ENCODE measurements at regions not wholly inside any gene's neighbourhood (a gene's known extent, or its start where the extent isn't known, plus 50 kb on each side); places are given as distances from the start of the nearest gene placed in this dataset.
A peak's percentile ranks its signal among the peaks of the same experiment; 100 is the strongest.

GRCh38 chr6:20317430-20317829, 84.2 kb upstream of the E2F3 start:
- Mint-ChIP-seq H3K36me3 (ENCODE audit: low read depth) (peaks cover 28% of the 10 kb centered on the region), H3K27me3 (no peaks in the 10 kb centered on the region), H3K4me3 (no peak overlapping the region), H3K4me1 (peaks cover 37% of the 10 kb centered on the region), H3K27ac (no peak overlapping the region), H3K9me3 (peaks cover 23% of the 10 kb centered on the region)
- POLR2A ChIA-PET, result no interaction called here
- DNase-seq, result no peak
- CTCF ChIA-PET, result no interaction called here

- H3K27me3 Mint-ChIP-seq, result no peaks in the 10 kb centered on the region
- peak overlapping the region; percentile 79 for H3K4me3 Mint-ChIP-seq
- peaks cover 30% of the 10 kb centered on the region for H3K4me1 Mint-ChIP-seq
Measured at GRCh38 chr6:20318851-20319387, 82.8 kb upstream of the E2F3 start.

GRCh38 chr6:20319520-20320357, 81.9 kb upstream of the E2F3 start:
- Mint-ChIP-seq H3K27ac (peak overlapping the region; percentile 98), H3K9me3 (peaks cover 23% of the 10 kb centered on the region), H3K4me1 (peaks cover 30% of the 10 kb centered on the region), H3K27me3 (no peaks in the 10 kb centered on the region), H3K4me3 (peak overlapping the region; percentile 79), H3K36me3 (ENCODE audit: low read depth) (peaks cover 28% of the 10 kb centered on the region)
- DNase-seq, result peak; percentile 88
- ChIA-PET CTCF (interaction anchor here (1.0 to 3.7 kb wide), 10 partner anchors 13 to 87 kb away, joined by 3 to 21 read pairs (median 5); no protein-coding TSS in a partner anchor), POLR2A (interaction anchor here (0.7 to 1.9 kb wide), 17 partner anchors 12 to 863 kb away, joined by 3 to 30 read pairs (median 4); partner anchors contain the start of genes CDKAL1 and E2F3)

More at GRCh38 chr6:20318851-20319387, 82.8 kb upstream of the E2F3 start:
- CTCF ChIA-PET, result interaction anchor here (1.1 to 3.7 kb wide), 8 partner anchors 13 to 88 kb away, joined by 3 to 21 read pairs (median 6); no protein-coding TSS in a partner anchor
- Mint-ChIP-seq H3K27ac (peak overlapping the region; percentile 98), H3K36me3 (ENCODE audit: low read depth) (peaks cover 28% of the 10 kb centered on the region), H3K9me3 (peaks cover 23% of the 10 kb centered on the region)
- DNase-seq, result no peak
- POLR2A ChIA-PET, result interaction anchor here (0.7 to 1.9 kb wide), 14 partner anchors 13 to 864 kb away, joined by 3 to 30 read pairs (median 4); partner anchors contain the start of genes CDKAL1 and E2F3

- ChIA-PET POLR2A (interaction anchor here (0.7 to 1.1 kb wide), 2 partner anchors 17 to 79 kb away, joined by 3 read pairs; no protein-coding TSS in a partner anchor), CTCF (interaction anchor here (1.0 to 1.8 kb wide), 3 partner anchors 9 to 88 kb away, joined by 3 to 6 read pairs (median 3); no protein-coding TSS in a partner anchor)
- peaks cover 6% of the 10 kb centered on the region for H3K27me3 Mint-ChIP-seq
- H3K36me3 Mint-ChIP-seq (ENCODE audit: low read depth), result peaks cover 10% of the 10 kb centered on the region
- no peak overlapping the region for H3K4me3 Mint-ChIP-seq
- peaks cover 4% of the 10 kb centered on the region for H3K9me3 Mint-ChIP-seq
- H3K4me1 Mint-ChIP-seq, result peaks cover 9% of the 10 kb centered on the region
- no peak overlapping the region for H3K27ac Mint-ChIP-seq
- no peak for DNase-seq
Measured at GRCh38 chr6:20325641-20326421, 75.8 kb upstream of the E2F3 start.

- peaks cover 5% of the 10 kb centered on the region for H3K36me3 Mint-ChIP-seq (ENCODE audit: low read depth)
- CTCF ChIA-PET, result interaction anchor here (1.0 to 1.8 kb wide), 3 partner anchors 8 to 88 kb away, joined by 3 to 6 read pairs (median 3); no protein-coding TSS in a partner anchor
- POLR2A ChIA-PET, result interaction anchor here (0.7 to 1.1 kb wide), 2 partner anchors 16 to 78 kb away, joined by 3 read pairs; no protein-coding TSS in a partner anchor
- H3K4me1 Mint-ChIP-seq, result peaks cover 8% of the 10 kb centered on the region
- no peak for DNase-seq
- H3K27me3 Mint-ChIP-seq, result peaks cover 6% of the 10 kb centered on the region
- no peak overlapping the region for H3K4me3 Mint-ChIP-seq
- H3K27ac Mint-ChIP-seq, result no peak overlapping the region
- no peaks in the 10 kb centered on the region for H3K9me3 Mint-ChIP-seq
Measured at GRCh38 chr6:20326422-20326728, 75.3 kb upstream of the E2F3 start.

GRCh38 chr6:20327141-20327540, 74.5 kb upstream of the E2F3 start:
- no peak for DNase-seq
- POLR2A ChIA-PET, result no interaction called here
- CTCF ChIA-PET, result interaction anchor here (0.6 to 1.8 kb wide), 4 partner anchors 7 to 38 kb away, joined by 3 to 7 read pairs (median 5); no protein-coding TSS in a partner anchor
- H3K36me3 Mint-ChIP-seq (ENCODE audit: low read depth), result peaks cover 2% of the 10 kb centered on the region
- no peak overlapping the region for H3K27ac Mint-ChIP-seq
- H3K9me3 Mint-ChIP-seq, result no peaks in the 10 kb centered on the region
- H3K27me3 Mint-ChIP-seq, result peaks cover 6% of the 10 kb centered on the region
- no peak overlapping the region for H3K4me3 Mint-ChIP-seq
- H3K4me1 Mint-ChIP-seq, result peaks cover 9% of the 10 kb centered on the region

GRCh38 chr6:20328266-20328923, 73.3 kb upstream of the E2F3 start:
- Mint-ChIP-seq H3K4me1 (peaks cover 9% of the 10 kb centered on the region), H3K27me3 (peaks cover 6% of the 10 kb centered on the region), H3K27ac (no peak overlapping the region), H3K9me3 (no peaks in the 10 kb centered on the region), H3K4me3 (no peak overlapping the region), H3K36me3 (ENCODE audit: low read depth) (peaks cover 5% of the 10 kb centered on the region)
- ChIA-PET POLR2A (interaction anchor here (0.5 kb wide), 1 partner anchor 9 kb away, joined by 3 read pairs; no protein-coding TSS in a partner anchor), CTCF (interaction anchor here (1.3 kb wide), 1 partner anchor 37 kb away, joined by 7 read pairs; no protein-coding TSS in a partner anchor)
- DNase-seq, result no peak

GRCh38 chr6:20328924-20329300, 72.8 kb upstream of the E2F3 start:
- POLR2A ChIA-PET, result no interaction called here
- no peak overlapping the region for H3K27ac Mint-ChIP-seq
- DNase-seq, result no peak
- H3K4me3 Mint-ChIP-seq, result no peak overlapping the region
- peaks cover 4% of the 10 kb centered on the region for H3K9me3 Mint-ChIP-seq
- H3K4me1 Mint-ChIP-seq, result peaks cover 9% of the 10 kb centered on the region
- H3K36me3 Mint-ChIP-seq (ENCODE audit: low read depth), result peaks cover 9% of the 10 kb centered on the region
- CTCF ChIA-PET, result no interaction called here
- peaks cover 6% of the 10 kb centered on the region for H3K27me3 Mint-ChIP-seq

GRCh38 chr6:20331042-20331441, 70.6 kb upstream of the E2F3 start:
- ChIA-PET CTCF (interaction anchor here (2.1 to 4.2 kb wide), 2 partner anchors 10 to 74 kb away, joined by 10 to 21 read pairs; no protein-coding TSS in a partner anchor), POLR2A (interaction anchor here (1.8 kb wide), 1 partner anchor 11 kb away, joined by 9 read pairs; no protein-coding TSS in a partner anchor)
- peaks cover 17% of the 10 kb centered on the region for H3K9me3 Mint-ChIP-seq
- H3K4me3 Mint-ChIP-seq, result no peak overlapping the region
- peaks cover 6% of the 10 kb centered on the region for H3K27me3 Mint-ChIP-seq
- no peak for DNase-seq
- H3K36me3 Mint-ChIP-seq (ENCODE audit: low read depth), result peaks cover 19% of the 10 kb centered on the region
- no peak overlapping the region for H3K27ac Mint-ChIP-seq
- peaks cover 22% of the 10 kb centered on the region for H3K4me1 Mint-ChIP-seq

GRCh38 chr6:20331625-20332024, 70.1 kb upstream of the E2F3 start:
- CTCF ChIA-PET, result interaction anchor here (0.6 to 4.2 kb wide), 4 partner anchors 11 to 174 kb away, joined by 7 to 21 read pairs (median 8); no protein-coding TSS in a partner anchor
- peaks cover 6% of the 10 kb centered on the region for H3K27me3 Mint-ChIP-seq
- peaks cover 27% of the 10 kb centered on the region for H3K4me1 Mint-ChIP-seq
- POLR2A ChIA-PET, result interaction anchor here (1.8 kb wide), 1 partner anchor 12 kb away, joined by 9 read pairs; no protein-coding TSS in a partner anchor
- no peak overlapping the region for H3K4me3 Mint-ChIP-seq
- no peak for DNase-seq
- H3K36me3 Mint-ChIP-seq (ENCODE audit: low read depth), result peaks cover 19% of the 10 kb centered on the region
- no peak overlapping the region for H3K27ac Mint-ChIP-seq
- peaks cover 17% of the 10 kb centered on the region for H3K9me3 Mint-ChIP-seq

- H3K4me3 Mint-ChIP-seq, result no peak overlapping the region
- peaks cover 20% of the 10 kb centered on the region for H3K9me3 Mint-ChIP-seq
- H3K27me3 Mint-ChIP-seq, result peaks cover 4% of the 10 kb centered on the region
- no peak for DNase-seq
- CTCF ChIA-PET, result interaction anchor here (2.0 to 4.2 kb wide), 3 partner anchors 12 to 72 kb away, joined by 7 to 21 read pairs (median 10); no protein-coding TSS in a partner anchor
- H3K36me3 Mint-ChIP-seq (ENCODE audit: low read depth), result peaks cover 24% of the 10 kb centered on the region
- POLR2A ChIA-PET, result interaction anchor here (1.8 kb wide), 1 partner anchor 13 kb away, joined by 9 read pairs; no protein-coding TSS in a partner anchor
- H3K4me1 Mint-ChIP-seq, result peaks cover 34% of the 10 kb centered on the region
- H3K27ac Mint-ChIP-seq, result no peak overlapping the region
Measured at GRCh38 chr6:20332441-20333006, 69.2 kb upstream of the E2F3 start.
